SK-N-SH treated with all-trans-retinoic acid at 6 μM for 48 hours (cell line): ENCODE measurements at regions not wholly inside any gene's neighbourhood (a gene's known extent, or its start where the extent isn't known, plus 50 kb on each side); places are given as distances from the start of the nearest gene placed in this dataset.

Experiments
- BACH2 ChIP-seq: fragments of 250-450 bp; sonication (Bioruptor Pico); IDR thresholded peaks from 2 replicates; pipeline ENCODE4 v1.9.0; 2021; ENCODE audit warnings: mild to moderate bottlenecking, borderline replicate concordance
- CSDC2 ChIP-seq: fragments of 250-450 bp; sonication (Bioruptor Pico); IDR thresholded peaks from 2 replicates; pipeline ENCODE4 v1.5.0; 2020; ENCODE audit warnings: mild to moderate bottlenecking, moderate library complexity
- OSR1 ChIP-seq: fragments of 250-450 bp; sonication (Bioruptor Pico); IDR thresholded peaks from 2 replicates; pipeline ENCODE4 v1.8.0; 2022; ENCODE audit warnings: moderate library complexity, mild to moderate bottlenecking, inconsistent platforms
- RARB ChIP-seq: fragments of 250-450 bp; sonication (Bioruptor Pico); IDR thresholded peaks from 2 replicates; pipeline ENCODE4 v1.8.0; 2021; ENCODE audit warnings: mild to moderate bottlenecking, moderate library complexity
- ZFP3 ChIP-seq: fragments of 250-450 bp; sonication (Bioruptor Pico); IDR thresholded peaks from 2 replicates; pipeline ENCODE4 v1.5.0; 2020; ENCODE audit warnings: mild to moderate bottlenecking, moderate library complexity
- ZNF70 ChIP-seq: fragments of 450-650 bp; formaldehyde crosslinking; IDR thresholded peaks from 2 replicates; pipeline ENCODE4 v1.5.0; 2020; ENCODE audit warnings: mild to moderate bottlenecking, moderate library complexity
- TF ChIP-seq, protein P1 (sequence below): fragments of 250-450 bp; sonication (Bioruptor Pico); IDR thresholded peaks from 2 replicates; pipeline ENCODE4 v1.8.0; 2020; ENCODE audit warnings: mild to moderate bottlenecking, moderate library complexity, borderline replicate concordance
- TF ChIP-seq, protein P2 (sequence below): fragments of 250-450 bp; sonication (Bioruptor Pico); IDR thresholded peaks from 2 replicates; pipeline ENCODE4 v1.5.1; 2021; ENCODE audit warnings: mild to moderate bottlenecking, moderate library complexity

DNA sequence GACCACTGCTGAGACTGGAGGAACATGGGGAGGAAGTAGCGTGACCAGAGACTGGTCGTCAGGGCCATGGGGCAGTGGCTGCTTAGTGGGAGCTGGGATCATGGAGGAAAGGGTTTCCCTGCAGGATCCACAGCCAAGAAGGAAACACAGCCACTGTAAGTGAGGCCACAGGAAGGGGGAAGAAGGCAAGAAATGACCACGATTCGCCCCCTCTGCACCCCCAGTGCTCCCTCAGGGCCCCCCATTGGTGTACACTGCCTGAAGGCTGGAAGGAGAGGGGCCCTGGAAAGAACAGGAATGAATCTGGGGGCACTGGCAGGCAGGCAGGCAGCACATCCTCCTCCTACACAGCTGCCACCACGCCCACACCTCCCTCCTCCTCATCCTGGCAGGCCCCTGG lies 62.5 kb upstream of the RMDN2 start:
- TF ChIP-seq, protein P1, sequence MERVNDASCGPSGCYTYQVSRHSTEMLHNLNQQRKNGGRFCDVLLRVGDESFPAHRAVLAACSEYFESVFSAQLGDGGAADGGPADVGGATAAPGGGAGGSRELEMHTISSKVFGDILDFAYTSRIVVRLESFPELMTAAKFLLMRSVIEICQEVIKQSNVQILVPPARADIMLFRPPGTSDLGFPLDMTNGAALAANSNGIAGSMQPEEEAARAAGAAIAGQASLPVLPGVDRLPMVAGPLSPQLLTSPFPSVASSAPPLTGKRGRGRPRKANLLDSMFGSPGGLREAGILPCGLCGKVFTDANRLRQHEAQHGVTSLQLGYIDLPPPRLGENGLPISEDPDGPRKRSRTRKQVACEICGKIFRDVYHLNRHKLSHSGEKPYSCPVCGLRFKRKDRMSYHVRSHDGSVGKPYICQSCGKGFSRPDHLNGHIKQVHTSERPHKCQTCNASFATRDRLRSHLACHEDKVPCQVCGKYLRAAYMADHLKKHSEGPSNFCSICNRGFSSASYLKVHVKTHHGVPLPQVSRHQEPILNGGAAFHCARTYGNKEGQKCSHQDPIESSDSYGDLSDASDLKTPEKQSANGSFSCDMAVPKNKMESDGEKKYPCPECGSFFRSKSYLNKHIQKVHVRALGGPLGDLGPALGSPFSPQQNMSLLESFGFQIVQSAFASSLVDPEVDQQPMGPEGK, result no peak
- TF ChIP-seq BACH2 (no peak), CSDC2 (CRISPR knock-in tag) (no peak), ZFP3 (CRISPR knock-in tag) (no peak), RARB (CRISPR knock-in tag) (no peak), OSR1 (no peak), ZNF70 (CRISPR knock-in tag) (no peak)
- TF ChIP-seq, protein P2, sequence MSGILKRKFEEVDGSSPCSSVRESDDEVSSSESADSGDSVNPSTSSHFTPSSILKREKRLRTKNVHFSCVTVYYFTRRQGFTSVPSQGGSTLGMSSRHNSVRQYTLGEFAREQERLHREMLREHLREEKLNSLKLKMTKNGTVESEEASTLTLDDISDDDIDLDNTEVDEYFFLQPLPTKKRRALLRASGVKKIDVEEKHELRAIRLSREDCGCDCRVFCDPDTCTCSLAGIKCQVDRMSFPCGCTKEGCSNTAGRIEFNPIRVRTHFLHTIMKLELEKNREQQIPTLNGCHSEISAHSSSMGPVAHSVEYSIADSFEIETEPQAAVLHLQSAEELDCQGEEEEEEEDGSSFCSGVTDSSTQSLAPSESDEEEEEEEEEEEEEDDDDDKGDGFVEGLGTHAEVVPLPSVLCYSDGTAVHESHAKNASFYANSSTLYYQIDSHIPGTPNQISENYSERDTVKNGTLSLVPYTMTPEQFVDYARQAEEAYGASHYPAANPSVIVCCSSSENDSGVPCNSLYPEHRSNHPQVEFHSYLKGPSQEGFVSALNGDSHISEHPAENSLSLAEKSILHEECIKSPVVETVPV (CRISPR knock-in tag), result no peak
